PC-9 (cell line): ENCODE measurements at regions not wholly inside any gene's neighbourhood (a gene's known extent, or its start where the extent isn't known, plus 50 kb on each side); places are given as distances from the start of the nearest gene placed in this dataset.

Experiments used
- CTCF ChIP-seq: fragments of 200-600 bp; sonication (generic); conservative IDR thresholded peaks from 2 replicates; pipeline ENCODE4 v1.6.1; 2017; ENCODE audit warnings: mixed run types, antibody characterized with exemption, mild to moderate bottlenecking, moderate library complexity
- EZH2 ChIP-seq: fragments of 200-600 bp; sonication (generic); IDR thresholded peaks from 2 replicates; pipeline ENCODE4 v1.8.0; 2017; ENCODE audit warnings: antibody characterized with exemption, low read depth

GRCh38 chr11:109071712-109072524, 350.1 kb upstream of the C11orf87 start:
- no peak for TF ChIP-seq CTCF
- no peak for TF ChIP-seq EZH2
